ENCODE measurements at regions not wholly inside any gene's neighbourhood (a gene's known extent, or its start where the extent isn't known, plus 50 kb on each side); places are given as distances from the start of the nearest gene placed in this dataset.

DNA sequence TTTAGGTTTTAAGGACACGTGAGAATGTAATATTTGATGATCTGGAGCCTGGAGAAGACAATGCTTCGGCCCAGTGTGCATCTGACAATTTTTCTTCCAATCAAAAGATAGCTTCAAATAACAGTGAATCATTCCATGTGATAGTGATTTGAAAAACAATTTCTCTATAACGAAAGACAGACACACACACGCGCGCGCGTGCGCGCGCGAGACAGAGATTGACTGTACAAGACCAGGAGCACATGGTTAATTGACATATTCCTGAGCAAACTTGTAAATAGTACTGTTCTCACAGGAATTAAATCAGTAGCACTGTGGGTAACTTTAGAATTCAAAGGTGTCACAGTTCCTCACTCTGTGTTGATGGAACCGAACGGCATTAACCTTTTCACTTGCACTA lies 287.5 kb upstream of the LMO3 start:
- H3K27ac ChIP-seq, result no peak overlapping the region
- TF ChIP-seq, protein P1, sequence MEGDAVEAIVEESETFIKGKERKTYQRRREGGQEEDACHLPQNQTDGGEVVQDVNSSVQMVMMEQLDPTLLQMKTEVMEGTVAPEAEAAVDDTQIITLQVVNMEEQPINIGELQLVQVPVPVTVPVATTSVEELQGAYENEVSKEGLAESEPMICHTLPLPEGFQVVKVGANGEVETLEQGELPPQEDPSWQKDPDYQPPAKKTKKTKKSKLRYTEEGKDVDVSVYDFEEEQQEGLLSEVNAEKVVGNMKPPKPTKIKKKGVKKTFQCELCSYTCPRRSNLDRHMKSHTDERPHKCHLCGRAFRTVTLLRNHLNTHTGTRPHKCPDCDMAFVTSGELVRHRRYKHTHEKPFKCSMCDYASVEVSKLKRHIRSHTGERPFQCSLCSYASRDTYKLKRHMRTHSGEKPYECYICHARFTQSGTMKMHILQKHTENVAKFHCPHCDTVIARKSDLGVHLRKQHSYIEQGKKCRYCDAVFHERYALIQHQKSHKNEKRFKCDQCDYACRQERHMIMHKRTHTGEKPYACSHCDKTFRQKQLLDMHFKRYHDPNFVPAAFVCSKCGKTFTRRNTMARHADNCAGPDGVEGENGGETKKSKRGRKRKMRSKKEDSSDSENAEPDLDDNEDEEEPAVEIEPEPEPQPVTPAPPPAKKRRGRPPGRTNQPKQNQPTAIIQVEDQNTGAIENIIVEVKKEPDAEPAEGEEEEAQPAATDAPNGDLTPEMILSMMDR (conservative IDR thresholded peaks at IDR 0.05), result no peak

DNA sequence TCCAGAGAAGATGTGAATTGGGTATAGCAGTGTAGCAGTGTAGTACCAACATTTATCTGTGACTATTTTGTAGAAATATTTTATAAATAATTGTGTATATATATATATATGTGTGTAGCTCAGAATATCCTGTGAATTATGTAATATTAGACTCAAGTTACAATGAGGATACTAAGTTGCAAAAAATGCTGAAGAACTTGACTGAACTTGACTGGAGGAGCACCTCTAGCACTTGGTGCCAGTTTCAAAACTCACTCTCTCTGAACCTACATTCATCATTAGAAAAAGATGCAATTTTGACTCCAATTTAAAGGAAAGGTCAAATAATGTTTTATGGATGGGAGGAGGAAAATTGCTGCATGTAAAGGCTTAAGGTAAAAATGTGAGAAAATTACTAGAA lies 285.7 kb upstream of the LMO3 start:
- no peak overlapping the region for H3K27ac ChIP-seq
- TF ChIP-seq, protein P1 (conservative IDR thresholded peaks at IDR 0.05), result no peak

DNA sequence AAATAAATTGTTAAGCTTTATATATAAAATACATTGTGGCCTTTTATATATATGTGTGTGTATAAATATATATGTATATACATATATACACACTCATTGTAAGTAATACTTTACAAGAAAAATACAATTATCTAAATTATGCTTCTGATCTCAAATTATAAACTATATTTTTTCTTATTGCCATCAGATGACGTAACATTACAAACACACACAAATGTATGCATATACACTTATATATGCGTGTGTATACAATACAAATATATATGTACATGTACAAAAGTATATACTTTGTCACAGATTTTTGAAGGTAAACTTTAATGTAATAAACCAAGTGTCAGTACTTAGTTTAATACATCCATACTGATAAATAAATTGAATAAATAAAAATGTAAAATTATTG lies 278.9 kb upstream of the LMO3 start:
- TF ChIP-seq, protein P1 (conservative IDR thresholded peaks at IDR 0.05), result no peak
- H3K27ac ChIP-seq, result no peak overlapping the region

DNA sequence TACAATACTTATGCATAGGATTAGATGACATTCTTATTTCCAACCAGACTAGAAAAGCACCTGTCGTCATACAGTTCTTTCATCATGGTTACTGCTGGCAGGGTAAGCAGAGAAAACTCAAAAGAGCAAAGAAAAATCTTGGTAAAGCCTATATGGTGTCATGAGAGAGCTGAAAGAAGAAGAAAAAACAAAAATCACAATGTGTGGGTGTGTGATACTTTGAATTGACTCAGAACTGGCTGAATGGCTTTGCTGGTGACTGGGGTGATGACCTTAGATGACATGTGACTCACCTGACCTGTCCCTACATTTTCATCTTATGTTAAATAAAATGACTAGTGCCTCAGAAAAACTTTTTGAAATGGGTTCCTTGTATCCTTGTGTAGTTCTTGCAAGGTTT lies 278.1 kb upstream of the LMO3 start:
- H3K27ac ChIP-seq, result no peak overlapping the region
- TF ChIP-seq, protein P1 (conservative IDR thresholded peaks at IDR 0.05), result no peak

DNA sequence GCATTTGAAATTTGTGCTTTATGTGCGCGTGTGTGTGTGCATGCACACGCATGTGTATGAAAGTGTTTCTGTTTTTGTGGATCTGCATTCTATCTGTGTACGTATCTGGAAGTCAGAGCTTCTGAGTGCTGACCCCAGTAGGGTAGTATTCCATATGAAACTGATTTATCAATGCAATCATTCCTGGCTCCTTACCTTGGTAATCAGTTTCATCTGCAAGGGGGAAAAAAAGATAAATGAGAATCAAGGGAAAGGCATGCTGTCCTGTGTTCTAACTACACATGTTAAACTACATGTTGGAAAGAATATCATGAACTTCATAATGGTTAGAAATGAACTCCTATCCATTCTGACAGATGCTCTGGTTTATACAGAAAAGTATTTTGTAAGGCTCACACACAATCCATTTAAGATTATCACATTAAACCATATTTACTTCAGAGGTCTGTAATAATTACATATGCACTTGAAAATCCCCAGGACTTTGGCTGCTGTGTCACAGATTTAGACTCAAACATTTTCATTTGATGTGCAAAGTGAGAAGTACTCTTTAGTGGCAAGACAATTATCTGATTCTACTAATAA lies 276.1 kb upstream of the LMO3 start:
- TF ChIP-seq, protein P1 (conservative IDR thresholded peaks at IDR 0.05), result no peak
- no peak overlapping the region for H3K27ac ChIP-seq

DNA sequence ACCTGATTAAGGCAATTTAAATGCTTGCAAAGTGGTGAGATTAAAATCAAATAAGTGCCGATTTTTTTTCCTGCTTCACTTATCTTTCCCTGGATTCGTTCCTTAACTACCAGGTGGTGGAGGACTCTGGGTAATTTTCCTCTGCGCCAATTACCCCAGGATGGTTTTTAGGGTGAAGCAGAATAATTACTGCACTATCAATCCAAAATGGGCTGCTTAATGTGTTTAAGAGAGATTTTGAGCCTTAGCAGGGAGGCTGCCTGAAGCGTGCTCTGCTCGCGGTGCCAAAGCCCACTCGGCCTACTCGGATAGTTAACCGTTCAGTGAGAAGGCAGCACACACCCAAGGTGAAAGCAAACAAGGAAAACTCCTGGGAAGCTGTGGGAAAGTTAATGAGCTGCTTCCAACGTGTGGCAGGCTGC lies 274.9 kb upstream of the LMO3 start:
- TF ChIP-seq, protein P1 (conservative IDR thresholded peaks at IDR 0.05), result no peak
- no peak overlapping the region for H3K27ac ChIP-seq

DNA sequence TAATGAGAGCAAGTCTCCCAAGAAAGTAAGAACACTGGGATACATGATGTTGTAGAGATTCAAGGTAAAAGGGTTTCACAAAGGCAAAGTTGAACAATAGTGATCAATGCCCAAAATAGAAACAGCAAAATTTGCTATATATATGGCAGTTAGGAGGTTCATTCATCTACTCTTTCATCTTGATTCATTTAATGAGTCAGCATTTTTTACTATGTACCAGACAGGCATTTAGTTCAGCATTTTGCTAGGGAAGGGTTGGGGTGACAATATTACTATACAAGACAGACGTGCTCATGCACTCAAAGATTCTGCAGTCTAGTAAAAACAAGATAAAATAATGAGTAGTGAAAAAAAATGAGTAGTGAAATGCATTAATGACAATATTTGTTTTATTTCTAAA lies 264.9 kb upstream of the LMO3 start:
- TF ChIP-seq, protein P1 (conservative IDR thresholded peaks at IDR 0.05), result no peak
- no peak overlapping the region for H3K27ac ChIP-seq

Data from VCaP (cell line).